ENCODE measurements at regions not wholly inside any gene's neighbourhood (a gene's known extent, or its start where the extent isn't known, plus 50 kb on each side); places are given as distances from the start of the nearest gene placed in this dataset.
"Not testable (repeated sequence)": the region's sequence is repeated elsewhere in the genome, so short reads cannot be mapped to it uniquely, and the experiment has no call there.

GRCh38 chr17:64800987-64801386 lies 118.3 kb downstream of the LRRC37A3 start:
- H3K36me3 ChIP-seq; H3K4me1 ChIP-seq; H3K9me3 ChIP-seq; H3K27ac ChIP-seq; intact Hi-C loops (cut with DNase I); DNase-seq; H3K4me3 ChIP-seq (replicated peaks in 1 of 3); H3K27me3 ChIP-seq: not testable (repeated sequence)
- 91 to 99% methylated on average over 6 to 7 of the region's 8 CpGs for WGBS, 2 donors

- intact Hi-C loops (cut with DNase I); H3K36me3 ChIP-seq; H3K27ac ChIP-seq; H3K9me3 ChIP-seq; H3K4me1 ChIP-seq; DNase-seq; H3K27me3 ChIP-seq; H3K4me3 ChIP-seq (replicated peaks in 1 of 3): not testable (repeated sequence)
- WGBS, 2 donors: 82% methylated on average over 10 of the region's 21 CpGs; no CpG with 5 or more reads in 1 of the 2 donors
Measured at GRCh38 chr17:64800361-64800895, 118.8 kb downstream of the LRRC37A3 start.

DNA sequence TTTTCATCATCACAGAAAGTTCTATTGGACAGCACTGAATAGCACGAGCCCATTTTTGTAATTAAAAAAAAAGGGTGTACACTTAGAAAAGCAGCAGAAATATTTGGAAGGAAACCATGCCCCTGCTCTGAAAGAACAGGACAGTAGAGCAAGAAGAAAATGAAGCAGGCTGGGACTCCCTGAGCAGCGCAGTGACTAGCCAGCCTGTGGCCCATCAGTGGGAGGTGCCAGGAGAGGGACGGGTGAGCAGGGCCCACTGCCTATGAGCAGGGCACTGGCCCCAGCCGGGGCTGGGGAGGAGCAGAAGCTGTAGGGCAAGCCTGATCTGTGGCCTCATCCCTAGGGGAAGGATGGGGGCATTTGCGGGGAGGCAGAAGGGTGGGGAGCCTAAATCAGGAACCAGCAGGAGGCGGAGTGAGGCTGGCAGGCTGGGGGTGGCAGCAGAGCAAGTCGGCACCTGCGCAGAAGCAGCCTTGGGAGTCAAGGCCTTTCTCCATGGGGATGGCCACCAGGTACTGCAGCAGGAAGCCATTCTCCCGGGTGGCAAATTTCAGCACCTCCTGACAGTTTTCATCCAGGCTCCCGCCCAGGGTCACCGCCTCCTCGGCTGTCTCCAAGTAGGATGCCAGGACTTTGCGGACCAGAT lies 119.6 kb downstream of the LRRC37A3 start:
- H3K27ac ChIP-seq; H3K27me3 ChIP-seq; DNase-seq; H3K4me1 ChIP-seq; intact Hi-C loops (cut with DNase I); H3K36me3 ChIP-seq; H3K9me3 ChIP-seq; H3K4me3 ChIP-seq (replicated peaks in 1 of 3): not testable (repeated sequence)
- 85 to 96% methylated on average over 4 to 7 of the region's 13 CpGs for WGBS, 2 donors

DNA sequence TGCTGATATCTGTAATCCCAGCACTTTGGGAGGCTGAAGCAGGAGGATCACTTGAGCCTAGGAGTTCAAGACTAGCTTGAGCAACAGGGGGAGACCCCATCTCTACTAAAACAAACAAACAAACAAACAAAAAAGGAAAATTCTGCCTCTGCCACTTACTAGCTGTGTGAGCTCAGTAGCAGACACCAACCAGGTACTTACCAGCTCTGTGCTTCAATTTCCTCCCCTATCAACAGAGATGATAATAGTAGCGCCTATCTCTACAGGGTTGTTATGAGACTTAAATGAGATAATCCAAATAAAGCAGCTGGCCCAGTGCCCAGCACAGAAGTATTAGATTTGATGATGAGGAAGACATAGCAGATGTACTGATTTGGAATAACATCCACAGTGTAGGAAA lies 120.3 kb downstream of the LRRC37A3 start:
- DNase-seq; H3K4me3 ChIP-seq (replicated peaks in 1 of 3); H3K36me3 ChIP-seq; H3K27me3 ChIP-seq; H3K9me3 ChIP-seq; H3K27ac ChIP-seq; H3K4me1 ChIP-seq; intact Hi-C loops (cut with DNase I): not testable (repeated sequence)
- WGBS, 2 donors: 100% methylated on average over 1 of the region's 1 CpG

DNA sequence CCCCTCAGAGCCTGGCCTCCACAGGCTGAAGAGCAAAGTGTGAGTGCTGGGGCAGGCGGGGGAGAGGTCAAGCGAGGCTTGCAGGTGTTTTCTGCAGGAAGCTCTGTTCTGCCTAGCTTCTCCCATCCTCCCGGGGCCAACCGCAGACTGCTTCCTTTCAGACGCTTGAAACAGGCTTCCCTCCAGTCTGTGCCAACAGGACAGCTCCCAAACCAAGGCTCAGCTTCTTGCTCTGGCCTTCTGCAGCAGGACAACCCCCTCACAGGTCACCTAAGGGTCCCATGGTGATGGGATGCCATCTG lies 120.8 kb downstream of the LRRC37A3 start:
- H3K36me3 ChIP-seq; DNase-seq; H3K9me3 ChIP-seq; intact Hi-C loops (cut with DNase I); H3K4me3 ChIP-seq (replicated peaks in 1 of 3); H3K4me1 ChIP-seq; H3K27me3 ChIP-seq; H3K27ac ChIP-seq: not testable (repeated sequence)
- 79 to 87% methylated on average over 3 to 4 of the region's 5 CpGs for WGBS, 2 donors

DNA sequence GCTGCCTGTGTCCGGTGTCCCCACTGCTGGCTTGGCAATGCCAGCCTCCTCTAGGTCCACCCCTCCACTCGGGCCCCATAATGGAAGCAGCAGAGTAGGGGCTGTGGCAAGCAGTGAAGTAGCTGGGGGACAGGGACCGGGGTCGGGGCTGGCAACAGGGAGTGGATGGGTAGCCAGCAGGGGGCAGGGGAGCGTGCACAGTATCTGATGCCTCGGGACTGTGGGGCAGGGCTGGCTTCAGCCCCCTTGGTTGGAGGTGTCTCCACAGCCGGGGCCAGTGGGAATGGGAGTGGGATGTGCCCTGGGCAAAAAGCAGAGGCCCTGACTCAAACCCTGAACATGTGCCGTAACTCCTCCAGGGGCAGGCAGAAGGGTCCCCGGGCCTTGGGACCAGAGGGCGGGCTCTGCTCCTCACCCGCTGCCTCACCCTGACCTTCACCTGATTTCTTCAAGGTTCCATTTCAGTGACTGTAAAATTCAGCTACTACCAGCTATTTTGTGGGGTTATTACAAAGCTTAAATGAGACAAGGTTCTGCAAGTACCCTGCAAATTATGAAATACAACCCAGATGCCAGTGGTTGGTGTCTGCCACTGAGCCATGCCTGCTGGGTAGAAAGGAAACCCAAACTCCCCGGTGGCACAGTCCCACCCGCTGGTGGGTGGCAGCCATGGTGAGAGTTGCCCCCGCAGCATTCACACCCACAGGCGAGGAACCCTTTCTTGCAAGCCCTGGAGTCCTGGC lies 121.4 kb downstream of the LRRC37A3 start:
- WGBS, 2 donors: 87% methylated on average over 9 of the region's 15 CpGs; no CpG with 5 or more reads in 1 of the 2 donors
- intact Hi-C loops (cut with DNase I): not testable (repeated sequence)

GRCh38 chr17:64795342-64795741 lies 123.9 kb downstream of the LRRC37A3 start:
- H3K4me3 ChIP-seq (replicated peaks in 1 of 3); H3K27ac ChIP-seq; intact Hi-C loops (cut with DNase I); H3K4me1 ChIP-seq; H3K9me3 ChIP-seq; H3K27me3 ChIP-seq; DNase-seq; H3K36me3 ChIP-seq: not testable (repeated sequence)
- WGBS, 2 donors: 100% methylated on average over 1 of the region's 1 CpG

More for the DNA sequence above, 121.4 kb downstream of the LRRC37A3 start:
- H3K4me3 ChIP-seq (replicated peaks in 1 of 3); H3K9me3 ChIP-seq; H3K36me3 ChIP-seq; DNase-seq; H3K27me3 ChIP-seq; H3K27ac ChIP-seq; H3K4me1 ChIP-seq: not testable (repeated sequence)

DNA sequence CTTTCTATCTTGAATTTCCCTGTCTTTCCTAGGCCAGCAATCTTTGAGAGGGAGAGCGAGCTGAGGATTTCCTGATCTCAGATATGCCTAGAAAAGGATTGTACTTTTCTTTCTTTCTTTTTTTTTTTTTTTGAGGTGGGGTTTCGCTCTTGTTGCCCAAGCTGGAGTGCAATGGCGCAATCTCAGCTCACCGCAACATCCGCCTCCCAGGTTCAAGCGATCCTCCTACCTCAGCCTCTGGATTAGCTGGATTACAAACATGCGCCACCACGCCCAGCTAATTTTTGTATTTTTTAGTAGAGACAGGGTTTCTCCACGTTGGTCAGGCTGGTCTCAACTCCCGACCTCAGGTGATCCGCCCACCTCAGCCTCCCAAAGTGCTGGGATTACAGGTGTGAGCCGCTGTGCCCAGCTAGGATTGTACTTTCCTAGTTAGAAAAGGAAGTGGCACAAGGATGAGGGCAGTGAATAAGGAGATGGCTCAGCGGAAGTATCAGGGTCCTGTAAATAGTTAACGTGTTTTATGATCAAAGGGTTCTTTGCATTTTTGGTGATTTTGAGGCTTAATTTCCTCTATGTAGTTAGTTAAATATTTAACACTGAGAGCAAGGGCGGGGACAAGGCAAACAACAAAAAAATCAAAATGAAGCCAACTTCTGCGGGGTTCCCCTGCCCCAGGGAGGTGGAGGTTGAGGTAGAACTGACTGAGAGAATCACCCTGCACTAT lies 124.6 kb downstream of the LRRC37A3 start:
- H3K4me3 ChIP-seq (replicated peaks in 1 of 3); intact Hi-C loops (cut with DNase I); H3K36me3 ChIP-seq; H3K27me3 ChIP-seq; DNase-seq; H3K4me1 ChIP-seq; H3K9me3 ChIP-seq: not testable (repeated sequence)
- 94% methylated on average over 16 of the region's 16 CpGs for WGBS, 2 donors
- H3K27ac ChIP-seq: peak overlapping the region in 1 of 3 donors; percentile 17

DNA sequence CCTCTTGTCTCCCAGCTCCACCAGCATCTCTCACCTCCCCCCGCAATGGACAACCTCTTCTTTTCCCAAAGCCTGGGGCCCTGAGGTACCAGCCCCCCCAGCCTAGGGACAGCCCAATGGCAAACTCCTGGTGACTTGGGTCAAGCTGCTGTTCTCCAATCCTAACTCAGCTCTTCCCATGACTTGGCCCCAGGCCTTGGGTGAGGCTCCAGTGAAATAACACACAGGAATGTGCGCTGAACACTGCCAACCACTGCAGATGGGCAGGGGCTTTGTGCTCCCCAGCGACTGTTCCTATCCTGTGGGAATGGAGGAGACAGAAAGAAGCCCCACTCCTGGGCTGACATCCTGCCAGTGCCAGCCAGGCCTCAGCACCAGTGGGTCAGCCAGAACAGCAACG lies 125.2 kb downstream of the LRRC37A3 start:
- WGBS, 2 donors: 89 to 94% methylated on average over 3 to 4 of the region's 4 CpGs
- H3K4me3 ChIP-seq (replicated peaks in 1 of 3); DNase-seq; intact Hi-C loops (cut with DNase I); H3K9me3 ChIP-seq; H3K27me3 ChIP-seq; H3K4me1 ChIP-seq; H3K36me3 ChIP-seq: not testable (repeated sequence)
- peak overlapping the region in 1 of 3 donors; percentile 17 for H3K27ac ChIP-seq

DNA sequence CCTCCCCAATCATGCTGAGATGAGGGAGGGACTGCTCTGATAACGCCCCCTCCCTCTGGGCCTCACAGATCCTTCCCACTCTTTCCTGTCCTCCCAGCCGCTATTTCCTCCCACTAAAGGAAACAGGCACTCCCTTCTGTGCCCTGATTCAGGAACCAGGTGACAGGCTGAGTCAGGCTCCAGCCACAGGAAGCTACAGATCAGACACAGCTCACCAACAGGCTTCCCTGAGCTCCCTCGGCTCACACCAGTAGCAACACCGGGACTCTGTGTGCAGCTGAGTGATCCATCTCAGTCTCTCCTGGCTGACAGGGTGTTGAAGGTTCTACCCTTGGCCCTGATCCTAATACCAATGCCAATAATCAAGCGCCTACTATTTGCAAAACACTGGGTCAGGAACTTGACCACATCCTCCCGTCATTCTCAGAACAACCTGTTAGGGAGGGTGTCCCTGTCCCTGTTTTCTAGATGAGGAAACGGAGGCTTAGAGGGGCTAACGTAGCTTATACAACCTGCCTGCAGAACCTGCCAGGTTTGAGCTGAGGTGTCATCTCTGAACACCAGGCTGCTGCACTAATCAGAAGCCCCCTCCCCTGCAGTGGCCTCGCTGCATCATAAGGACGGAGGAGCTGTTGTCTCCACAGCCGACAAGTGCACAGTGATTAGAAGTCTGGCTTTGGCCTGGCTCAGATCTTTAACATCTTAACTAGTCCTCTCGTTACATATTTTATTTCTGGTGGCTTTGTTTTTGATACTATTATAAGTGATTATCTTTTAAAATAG lies 126.3 kb downstream of the LRRC37A3 start:
- WGBS, 2 donors: 85 to 90% methylated on average over 10 to 12 of the region's 12 CpGs
- H3K36me3 ChIP-seq; H3K4me1 ChIP-seq; H3K4me3 ChIP-seq (replicated peaks in 1 of 3); H3K9me3 ChIP-seq; H3K27ac ChIP-seq; DNase-seq; H3K27me3 ChIP-seq; intact Hi-C loops (cut with DNase I): not testable (repeated sequence)

DNA sequence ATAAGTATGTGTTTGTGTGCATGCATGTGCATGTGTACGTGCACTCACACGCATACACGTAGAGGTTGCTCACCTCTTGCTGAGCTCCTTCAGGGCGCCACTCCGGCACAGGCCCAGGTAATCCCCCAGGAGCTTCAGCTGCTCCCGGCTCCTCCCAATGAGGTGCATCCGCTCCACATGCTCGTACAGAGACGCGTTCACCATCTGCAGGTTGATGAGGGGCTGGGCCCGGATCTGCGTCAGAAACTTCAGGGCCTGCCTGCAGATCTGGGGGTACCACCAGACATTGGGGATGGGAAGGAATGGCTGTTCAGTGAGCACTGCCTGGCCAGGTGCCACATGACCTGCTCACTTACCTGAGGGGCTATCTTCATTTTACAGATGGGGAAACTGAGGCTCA lies 127.0 kb downstream of the LRRC37A3 start:
- 91% methylated on average over 6 to 10 of the region's 12 CpGs for WGBS, 2 donors
- H3K4me1 ChIP-seq; H3K4me3 ChIP-seq (replicated peaks in 1 of 3); H3K9me3 ChIP-seq; DNase-seq; H3K27ac ChIP-seq; H3K27me3 ChIP-seq; H3K36me3 ChIP-seq; intact Hi-C loops (cut with DNase I): not testable (repeated sequence)

DNA sequence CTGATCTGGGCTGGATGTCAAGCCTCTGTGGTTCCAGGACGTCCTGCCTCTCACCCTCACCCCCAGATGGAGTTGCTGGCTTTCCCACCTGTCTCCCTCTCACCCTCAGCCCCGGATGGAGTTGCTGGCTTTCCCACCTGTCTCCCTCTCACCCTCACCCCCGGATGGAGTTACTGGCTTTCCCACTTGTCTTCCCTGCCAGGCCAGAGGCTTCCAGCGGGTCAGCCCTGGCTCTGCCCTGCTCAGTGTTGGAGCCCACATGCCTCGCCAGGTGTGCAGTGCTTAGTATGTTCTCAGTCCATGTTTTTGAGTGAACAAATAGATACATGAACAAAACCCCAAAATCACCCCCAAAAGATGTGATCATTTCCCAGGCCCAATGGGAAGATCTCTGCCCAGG lies 127.6 kb downstream of the LRRC37A3 start:
- H3K27ac ChIP-seq; H3K36me3 ChIP-seq; DNase-seq; intact Hi-C loops (cut with DNase I); H3K4me1 ChIP-seq; H3K27me3 ChIP-seq; H3K4me3 ChIP-seq (replicated peaks in 1 of 3); H3K9me3 ChIP-seq: not testable (repeated sequence)
- WGBS, 2 donors: 75 to 78% methylated on average over 5 of the region's 5 CpGs

All from thyroid gland (tissue), 4 donors.